DMS153 (cell line): ENCODE measurements at regions not wholly inside any gene's neighbourhood (a gene's known extent, or its start where the extent isn't known, plus 50 kb on each side); places are given as distances from the start of the nearest gene placed in this dataset.
"Not testable (repeated sequence)": the region's sequence is repeated elsewhere in the genome, so short reads cannot be mapped to it uniquely, and the experiment has no call there.

ENCODE experiments used
- DNase-seq: peaks from one replicate; lab custom pipeline; 2025; lab: John Stamatoyannopoulos, UW

GRCh38 chrX:39402158-39402557, 600.9 kb downstream of the MID1IP1 start:
- no peak for DNase-seq

- no peak for DNase-seq
Observed at GRCh38 chrX:39406799-39407198, 605.5 kb downstream of the MID1IP1 start.

GRCh38 chrX:39409246-39409917, 608.1 kb downstream of the MID1IP1 start:
- DNase-seq = no peak

- DNase-seq = no peak
Observed at GRCh38 chrX:39414290-39414854, 613.1 kb downstream of the MID1IP1 start.

GRCh38 chrX:39416547-39417260, 615.4 kb downstream of the MID1IP1 start:
- DNase-seq = no peak

- DNase-seq = no peak
Observed at GRCh38 chrX:39418254-39418704, 617.0 kb downstream of the MID1IP1 start.

GRCh38 chrX:39418731-39419638, 617.7 kb downstream of the MID1IP1 start:
- no peak for DNase-seq

GRCh38 chrX:39421006-39421405, 619.7 kb downstream of the MID1IP1 start:
- DNase-seq = no peak

- no peak for DNase-seq
Observed at GRCh38 chrX:39425124-39425806, 624.0 kb downstream of the MID1IP1 start.

GRCh38 chrX:39426101-39426500, 624.8 kb downstream of the MID1IP1 start:
- no peak for DNase-seq

GRCh38 chrX:39427492-39427891, 626.2 kb downstream of the MID1IP1 start:
- DNase-seq = no peak

- DNase-seq = no peak
Observed at GRCh38 chrX:39427906-39428305, 626.6 kb downstream of the MID1IP1 start.

- DNase-seq = no peak
Observed at GRCh38 chrX:39430551-39430950, 629.3 kb downstream of the MID1IP1 start.

GRCh38 chrX:39431893-39432292, 630.6 kb downstream of the MID1IP1 start:
- no peak for DNase-seq

GRCh38 chrX:39434671-39435070, 633.4 kb downstream of the MID1IP1 start:
- DNase-seq = not testable (repeated sequence)

- not testable (repeated sequence) for DNase-seq
Observed at GRCh38 chrX:39436538-39436937, 635.3 kb downstream of the MID1IP1 start.

- DNase-seq = no peak
Observed at GRCh38 chrX:39437670-39438441, 636.6 kb downstream of the MID1IP1 start.

GRCh38 chrX:39438603-39439602, 637.6 kb downstream of the MID1IP1 start:
- DNase-seq = no peak
